H1 (cell line): ENCODE measurements at regions not wholly inside any gene's neighbourhood (a gene's known extent, or its start where the extent isn't known, plus 50 kb on each side); places are given as distances from the start of the nearest gene placed in this dataset.

Experiments used
- BCL11A ChIP-seq, 2 experiments: IDR thresholded peaks; one replicate each; pipeline ENCODE4 v1.6.1; 2011; ENCODE audit warnings: low read depth in 2 of 2, low read length in 2 of 2, mild to moderate bottlenecking in 2 of 2
- HDAC2 ChIP-seq, 2 experiments: fragments of 300-600 bp in 1 of 2; sonication (generic) in 1 of 2; IDR thresholded peaks; 2 replicates each; pipeline ENCODE4 v1.6.1; 2011 to 2012; ENCODE audit warnings: low read depth in 2 of 2, low read length in 2 of 2, mild to moderate bottlenecking in 2 of 2, moderate library complexity in 2 of 2, borderline replicate concordance in 1 of 2, inconsistent platforms in 1 of 2
- JUND ChIP-seq: IDR thresholded peaks from 2 replicates; pipeline ENCODE4 v1.6.1; 2011; ENCODE audit warnings: mild to moderate bottlenecking, improper control_type of control experiment, low read length
- KDM1A ChIP-seq: fragments of 200-600, 300-600 bp; sonication (generic); IDR thresholded peaks from 2 replicates; pipeline ENCODE4 v1.7.1; 2016; ENCODE audit warnings: mild to moderate bottlenecking, low read length, borderline replicate concordance
- RFX5 ChIP-seq: IDR thresholded peaks from 2 replicates; pipeline ENCODE4 v1.6.1; 2011; ENCODE audit warnings: low read depth, low read length, improper control_type of control experiment, borderline replicate concordance
- SIN3A ChIP-seq, 2 experiments: IDR thresholded peaks in 1 of 2; conservative IDR thresholded peaks in 1 of 2; 2 replicates each; pipeline ENCODE4 v1.6.1; 2011 to 2012; ENCODE audit warnings: low read length in 2 of 2, improper control_type of control experiment in 1 of 2, low read depth in 1 of 2, mild to moderate bottlenecking in 1 of 2
- SRF ChIP-seq: IDR thresholded peaks from 2 replicates; pipeline ENCODE4 v1.6.1; 2011; ENCODE audit warnings: mild to moderate bottlenecking, low read depth, low read length, moderate library complexity
- YY1 ChIP-seq: IDR thresholded peaks from 2 replicates; pipeline ENCODE4 v1.6.1; 2011; ENCODE audit warnings: low read depth, mild to moderate bottlenecking, low read length
- TF ChIP-seq, protein P1 (sequence below): IDR thresholded peaks from 2 replicates; pipeline ENCODE4 v1.6.1; 2012; ENCODE audit warnings: inconsistent platforms
- TF ChIP-seq, protein P2 (sequence below): IDR thresholded peaks from 2 replicates; pipeline ENCODE4 v1.6.1; 2012; ENCODE audit warnings: inconsistent platforms

DNA sequence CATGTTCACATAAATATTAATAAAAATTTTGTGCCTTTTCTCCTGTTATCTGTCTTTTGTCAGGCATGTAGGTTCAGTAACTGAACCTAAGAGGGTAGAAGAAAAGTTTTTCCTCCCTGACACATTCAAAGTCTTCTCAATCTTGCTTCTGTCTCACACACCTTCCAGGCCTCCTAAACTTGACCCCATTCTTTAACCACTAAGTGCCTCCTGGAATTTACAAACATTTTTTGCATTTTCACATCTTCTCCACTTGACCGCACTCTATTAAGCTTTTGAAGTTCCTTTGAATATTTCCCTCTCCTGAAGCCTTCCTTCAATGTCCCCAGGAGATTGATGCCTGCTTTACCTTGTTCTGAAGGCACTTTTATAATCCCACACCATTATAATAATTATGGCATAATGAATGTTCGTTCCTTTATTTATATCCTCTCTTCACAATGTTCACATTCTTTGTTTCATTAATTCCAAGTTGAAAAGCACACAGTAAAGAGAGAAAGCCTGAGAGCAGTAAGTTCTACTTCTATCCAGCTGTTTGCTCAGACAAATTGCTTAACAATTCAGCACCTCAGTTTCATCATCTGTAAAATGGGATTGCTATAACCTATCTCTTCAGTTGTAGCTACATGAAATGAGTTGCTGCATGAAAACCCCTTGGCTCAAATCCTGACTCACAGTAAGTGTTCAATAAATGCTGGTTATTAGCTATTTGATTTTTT lies 184.8 kb upstream of the KLHL29 start (continued):
- TF ChIP-seq, protein P1, sequence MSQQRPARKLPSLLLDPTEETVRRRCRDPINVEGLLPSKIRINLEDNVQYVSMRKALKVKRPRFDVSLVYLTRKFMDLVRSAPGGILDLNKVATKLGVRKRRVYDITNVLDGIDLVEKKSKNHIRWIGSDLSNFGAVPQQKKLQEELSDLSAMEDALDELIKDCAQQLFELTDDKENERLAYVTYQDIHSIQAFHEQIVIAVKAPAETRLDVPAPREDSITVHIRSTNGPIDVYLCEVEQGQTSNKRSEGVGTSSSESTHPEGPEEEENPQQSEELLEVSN = no peak
- TF ChIP-seq SIN3A (conservative IDR thresholded peaks at IDR 0.05 in 1 of 2, IDR thresholded peaks at IDR 0.05 in 1 of 2; ENCODE audit: low read depth in 1 of 2, low read length in 2 of 2) (no peak), JUND (no peak), HDAC2 (IDR thresholded peaks at IDR 0.05; ENCODE audit: borderline replicate concordance in 1 of 2, low read depth in 2 of 2, low read length in 2 of 2) (no peak), RFX5 (no peak), BCL11A (IDR thresholded peaks at IDR 0.05; ENCODE audit: low read depth in 2 of 2, low read length in 2 of 2) (no peak), YY1 (no peak), KDM1A (no peak), SRF (no peak)
- TF ChIP-seq, protein P2, sequence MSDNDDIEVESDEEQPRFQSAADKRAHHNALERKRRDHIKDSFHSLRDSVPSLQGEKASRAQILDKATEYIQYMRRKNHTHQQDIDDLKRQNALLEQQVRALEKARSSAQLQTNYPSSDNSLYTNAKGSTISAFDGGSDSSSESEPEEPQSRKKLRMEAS = no peak
